ENCODE measurements at regions not wholly inside any gene's neighbourhood (a gene's known extent, or its start where the extent isn't known, plus 50 kb on each side); places are given as distances from the start of the nearest gene placed in this dataset.

DNA sequence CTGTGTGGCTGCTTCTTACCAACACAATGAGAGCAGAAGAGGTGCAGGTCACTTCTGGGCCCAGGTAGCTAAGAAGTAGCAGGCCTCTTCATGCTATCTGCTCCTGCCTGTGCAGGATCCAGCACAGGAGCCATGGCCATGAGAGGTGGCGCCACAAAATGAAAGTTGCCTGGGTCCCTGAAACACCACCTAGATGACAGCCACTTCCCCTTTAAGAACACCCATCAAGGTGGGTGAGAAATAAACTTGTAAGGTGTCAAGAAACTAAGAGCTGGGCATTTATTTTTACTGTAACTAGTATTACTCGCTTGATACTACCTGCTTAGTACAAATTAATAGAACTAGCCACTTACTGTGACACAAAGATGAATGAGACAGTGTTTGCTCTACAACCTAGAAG is 484.6 kb upstream of the TBL1XR1 start:
- no peaks in the 10 kb centered on the region for H3K27me3 ChIP-seq
- TF ChIP-seq POLR2A (IDR thresholded peaks at IDR 0.05) = no peak
- TF ChIP-seq EP300 (IDR thresholded peaks at IDR 0.05) = no peak
- TF ChIP-seq CTCF (IDR thresholded peaks at IDR 0.05) = no peak
- DNase-seq = no peak
- intact Hi-C loops (cut with DNase I) = no loop called here
- no peak overlapping the region for H3K27ac ChIP-seq
- 73 to 97% (median 95%) methylated on average over 2 of the region's 2 CpGs for WGBS, 3 donors
- H3K4me1 ChIP-seq (ENCODE audit: insufficient read depth) = no peaks in the 10 kb centered on the region
- no peaks in the 10 kb centered on the region for H3K9me3 ChIP-seq
- no peak overlapping the region for H3K4me3 ChIP-seq
- no peaks in the 10 kb centered on the region for H3K36me3 ChIP-seq

DNA sequence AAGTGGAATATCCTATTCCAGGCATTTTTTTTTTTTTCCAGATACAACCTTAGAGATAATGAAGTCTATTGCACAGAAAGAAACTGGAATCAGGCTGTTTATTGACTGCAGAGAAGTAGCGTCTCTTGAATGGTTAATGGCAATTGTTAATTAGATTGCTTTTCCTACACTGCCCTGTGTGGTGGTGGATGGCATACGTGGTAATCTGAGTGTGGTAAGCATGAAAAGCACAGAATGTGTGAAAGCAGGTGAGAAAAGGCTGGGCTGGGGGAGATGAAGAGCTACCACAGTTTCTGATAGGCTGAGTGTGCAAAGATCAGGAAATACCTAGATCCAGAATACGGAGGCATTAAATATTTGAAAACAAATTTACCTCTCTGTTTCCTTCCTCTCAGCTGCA is 486.3 kb upstream of the TBL1XR1 start:
- WGBS, 3 donors = 81 to 89% (median 85%) methylated on average over 3 of the region's 3 CpGs
- Histone ChIP-seq H3K36me3 (no peaks in the 10 kb centered on the region), H3K27ac (no peak overlapping the region), H3K9me3 (no peaks in the 10 kb centered on the region), H3K4me3 (no peak overlapping the region), H3K4me1 (ENCODE audit: insufficient read depth) (no peaks in the 10 kb centered on the region), H3K27me3 (no peaks in the 10 kb centered on the region)
- intact Hi-C loops (cut with DNase I) = no loop called here
- DNase-seq = no peak
- TF ChIP-seq EP300 (IDR thresholded peaks at IDR 0.05) (no peak), POLR2A (IDR thresholded peaks at IDR 0.05) (no peak), CTCF (IDR thresholded peaks at IDR 0.05) (no peak)

DNA sequence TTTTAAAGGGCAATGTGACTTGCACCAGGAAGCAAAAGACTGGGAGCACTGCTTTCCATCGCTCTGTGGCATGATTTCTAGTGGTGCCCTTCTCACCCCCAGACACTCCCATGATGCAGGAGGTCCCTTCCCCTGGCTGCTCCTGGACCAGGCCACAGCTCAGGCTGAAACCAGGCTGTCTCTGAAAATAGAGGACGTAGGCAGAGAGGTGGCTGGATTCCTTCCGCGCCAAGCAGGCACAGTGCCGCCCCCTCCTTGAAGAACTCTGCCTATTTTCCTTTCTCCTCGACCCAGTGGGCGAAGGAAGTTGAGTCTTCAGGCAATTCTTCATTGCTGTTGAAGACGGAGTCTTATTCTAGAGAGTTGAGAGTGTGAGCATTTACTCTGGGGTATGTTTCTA is 489.4 kb upstream of the TBL1XR1 start:
- TF ChIP-seq POLR2A (IDR thresholded peaks at IDR 0.05) (no peak), EP300 (IDR thresholded peaks at IDR 0.05) (no peak), CTCF (IDR thresholded peaks at IDR 0.05) (no peak)
- 87 to 92% (median 89%) methylated on average over 8 of the region's 8 CpGs for WGBS, 3 donors

GRCh38 chr3:177687291-177687690 is 490.0 kb upstream of the TBL1XR1 start:
- Histone ChIP-seq H3K9me3 (no peaks in the 10 kb centered on the region), H3K27ac (no peak overlapping the region), H3K36me3 (no peaks in the 10 kb centered on the region), H3K4me3 (no peak overlapping the region), H3K4me1 (ENCODE audit: insufficient read depth) (no peaks in the 10 kb centered on the region), H3K27me3 (no peaks in the 10 kb centered on the region)
- intact Hi-C loops (cut with DNase I) = no loop called here
- WGBS, 3 donors = 69 to 89% (median 83%) methylated on average over 4 of the region's 4 CpGs
- no peak for TF ChIP-seq EP300 (IDR thresholded peaks at IDR 0.05)
- no peak for TF ChIP-seq CTCF (IDR thresholded peaks at IDR 0.05)
- TF ChIP-seq POLR2A (IDR thresholded peaks at IDR 0.05) = no peak
- DNase-seq = no peak

More for the DNA sequence above, 489.4 kb upstream of the TBL1XR1 start:
- no peak overlapping the region for H3K4me3 ChIP-seq
- no peaks in the 10 kb centered on the region for H3K4me1 ChIP-seq (ENCODE audit: insufficient read depth)
- intact Hi-C loops (cut with DNase I) = no loop called here
- no peaks in the 10 kb centered on the region for H3K27me3 ChIP-seq
- no peaks in the 10 kb centered on the region for H3K9me3 ChIP-seq
- DNase-seq = no peak
- H3K27ac ChIP-seq = no peak overlapping the region
- no peaks in the 10 kb centered on the region for H3K36me3 ChIP-seq

GRCh38 chr3:177688152-177688551 is 490.9 kb upstream of the TBL1XR1 start:
- no peaks in the 10 kb centered on the region for H3K36me3 ChIP-seq
- no peaks in the 10 kb centered on the region for H3K4me1 ChIP-seq (ENCODE audit: insufficient read depth)
- no peak for DNase-seq
- H3K27me3 ChIP-seq = no peaks in the 10 kb centered on the region
- TF ChIP-seq CTCF (IDR thresholded peaks at IDR 0.05) (no peak), EP300 (IDR thresholded peaks at IDR 0.05) (no peak), POLR2A (IDR thresholded peaks at IDR 0.05) (no peak)
- no peak overlapping the region for H3K4me3 ChIP-seq
- 94 to 96% (median 94%) methylated on average over 5 of the region's 5 CpGs for WGBS, 3 donors
- H3K9me3 ChIP-seq = no peaks in the 10 kb centered on the region
- H3K27ac ChIP-seq = no peak overlapping the region
- intact Hi-C loops (cut with DNase I) = no loop called here

Data from ovary (tissue), 7 donors.